ENCODE measurements at regions not wholly inside any gene's neighbourhood (a gene's known extent, or its start where the extent isn't known, plus 50 kb on each side); places are given as distances from the start of the nearest gene placed in this dataset.

GRCh38 chr1:181386951-181387350 lies 96.4 kb upstream of the CACNA1E start:
- no peaks in the 10 kb centered on the region for H3K36me3 ChIP-seq (ENCODE audit: control insufficient read depth in 2 of 2, insufficient read depth in 1 of 2, low read length in 2 of 2)
- no peak overlapping the region for H3K4me3 ChIP-seq (ENCODE audit: low read depth, low read length)
- CTCF ChIA-PET, result no interaction called here
- POLR2A ChIA-PET, result no interaction called here
- no peak overlapping the region for H3K27ac ChIP-seq (ENCODE audit: extremely low read depth, low read depth, low read length)
- TF ChIP-seq ZNF660 (tag by site-specific recombination; IDR thresholded peaks at IDR 0.05) (no peak), ZNF148 (tag by site-specific recombination; IDR thresholded peaks at IDR 0.05; ENCODE audit: borderline replicate concordance) (no peak), FEZF1 (tag by site-specific recombination; IDR thresholded peaks at IDR 0.05) (no peak), ZNF777 (tag by site-specific recombination; IDR thresholded peaks at IDR 0.05; ENCODE audit: borderline replicate concordance) (no peak), ZNF2 (tag by site-specific recombination; IDR thresholded peaks at IDR 0.05) (no peak), MYNN (tag by site-specific recombination; IDR thresholded peaks at IDR 0.05; ENCODE audit: borderline replicate concordance) (no peak), ZSCAN4 (tag by site-specific recombination; IDR thresholded peaks at IDR 0.05) (no peak), ZFP37 (tag by site-specific recombination; IDR thresholded peaks at IDR 0.05) (no peak), ZNF488 (tag by site-specific recombination; IDR thresholded peaks at IDR 0.05) (no peak), ZNF510 (tag by site-specific recombination; IDR thresholded peaks at IDR 0.05; ENCODE audit: insufficient replicate concordance) (no peak), ZNF155 (tag by site-specific recombination; IDR thresholded peaks at IDR 0.05) (no peak), ZNF629 (tag by site-specific recombination; IDR thresholded peaks at IDR 0.05) (no peak), ZNF266 (tag by site-specific recombination; IDR thresholded peaks at IDR 0.05; ENCODE audit: low read depth) (no peak)
- H3K9me3 ChIP-seq (ENCODE audit: control insufficient read depth, insufficient read depth, low read depth, low read length), result no peaks in the 10 kb centered on the region
- 0 out of 2 replicates have a peak, but pooled peaks cover 3% of the 10 kb centered on the region for H3K4me1 ChIP-seq (ENCODE audit: control insufficient read depth, insufficient read depth, low read length)

- H3K4me3 ChIP-seq (ENCODE audit: low read depth, low read length), result no peak overlapping the region
- 0 out of 2 replicates have a peak, but pooled peaks cover 3% of the 10 kb centered on the region for H3K4me1 ChIP-seq (ENCODE audit: control insufficient read depth, insufficient read depth, low read length)
- ChIA-PET POLR2A (no interaction called here), CTCF (interaction anchor here (1.1 kb wide), 1 partner anchor 37 kb away, joined by 5 read pairs; no protein-coding TSS in a partner anchor)
- no peaks in the 10 kb centered on the region for H3K9me3 ChIP-seq (ENCODE audit: control insufficient read depth, insufficient read depth, low read depth, low read length)
- no peaks in the 10 kb centered on the region for H3K36me3 ChIP-seq (ENCODE audit: control insufficient read depth in 2 of 2, insufficient read depth in 1 of 2, low read length in 2 of 2)
- TF ChIP-seq ZNF792 (tag by site-specific recombination; IDR thresholded peaks at IDR 0.05) (no peak), GLIS1 (tag by site-specific recombination; IDR thresholded peaks at IDR 0.05) (no peak), PRDM10 (tag by site-specific recombination; IDR thresholded peaks at IDR 0.05) (no peak), ZBTB48 (tag by site-specific recombination; IDR thresholded peaks at IDR 0.05) (no peak)
- H3K27ac ChIP-seq (ENCODE audit: extremely low read depth, low read depth, low read length), result no peak overlapping the region
These were observed 95.6 kb upstream of the CACNA1E start for GRCh38 chr1:181387702-181388101.
